ENCODE measurements at regions not wholly inside any gene's neighbourhood (a gene's known extent, or its start where the extent isn't known, plus 50 kb on each side); places are given as distances from the start of the nearest gene placed in this dataset.

GRCh38 chr11:114847306-114847975 is 169.1 kb downstream of the NXPE2 start:
- Histone ChIP-seq H3K4me3 (ENCODE audit: control insufficient read depth in 2 of 3, extremely low read depth in 1 of 3, insufficient read depth in 2 of 3, low read depth in 1 of 3, low read length in 3 of 3) (no peak overlapping the region), H3K9me1 (ENCODE audit: control insufficient read depth, extremely low read depth, insufficient read depth, low read length) (no peaks in the 10 kb centered on the region), H3K79me2 (ENCODE audit: control insufficient read depth, insufficient read depth, low read length) (no peaks in the 10 kb centered on the region), H3K9ac (ENCODE audit: control insufficient read depth, extremely low read depth, insufficient read depth, low read length) (no peak overlapping the region), H3K9me3 (ENCODE audit: control insufficient read depth, low read depth, low read length) (no peaks in the 10 kb centered on the region), H3K27me3 (ENCODE audit: control insufficient read depth, extremely low read depth, insufficient read depth, low read length) (no peaks in the 10 kb centered on the region), H3K4me1 (ENCODE audit: control insufficient read depth, extremely low read depth, insufficient read depth, low read length) (no peaks in the 10 kb centered on the region), H3K27ac (ENCODE audit: control insufficient read depth, insufficient read depth, low read length) (no peak overlapping the region), H3K4me2 (ENCODE audit: control insufficient read depth, extremely low read depth, insufficient read depth, low read depth, low read length) (no peak overlapping the region), H2AFZ (ENCODE audit: control insufficient read depth, low read length) (no peak overlapping the region), H3K36me3 (ENCODE audit: control insufficient read depth in 2 of 2, extremely low read depth in 1 of 2, insufficient read depth in 2 of 2, low read length in 2 of 2) (no peaks in the 10 kb centered on the region), H4K20me1 (ENCODE audit: control insufficient read depth, extremely low read depth, insufficient read depth, low read length) (no peaks in the 10 kb centered on the region)
- no peak for FAIRE-seq
- no peak for DNase-seq (ENCODE audit: low read depth, low spot score)
- TF ChIP-seq EZH2 (IDR thresholded peaks at IDR 0.05; ENCODE audit: low read length) = no peak
- no peak for TF ChIP-seq CTCF (optimal IDR thresholded peaks at IDR 0.05 in 1 of 3, IDR thresholded peaks at IDR 0.05 in 1 of 3, conservative IDR thresholded peaks at IDR 0.05 in 1 of 3; ENCODE audit: extremely low read depth in 1 of 3, insufficient read depth in 2 of 3, low read length in 3 of 3)
- dilution Hi-C loops (cut with MboI; ENCODE audit: extremely low pct_ligation_motif_present, low sequenced_read_pairs) = no loop called here

GRCh38 chr11:114848027-114848426 is 169.7 kb downstream of the NXPE2 start:
- H3K27me3 ChIP-seq (ENCODE audit: control insufficient read depth, extremely low read depth, insufficient read depth, low read length) = no peaks in the 10 kb centered on the region
- no peaks in the 10 kb centered on the region for H3K36me3 ChIP-seq (ENCODE audit: control insufficient read depth in 2 of 2, extremely low read depth in 1 of 2, insufficient read depth in 2 of 2, low read length in 2 of 2)
- no peaks in the 10 kb centered on the region for H3K9me1 ChIP-seq (ENCODE audit: control insufficient read depth, extremely low read depth, insufficient read depth, low read length)
- no peak for FAIRE-seq
- no peaks in the 10 kb centered on the region for H3K9me3 ChIP-seq (ENCODE audit: control insufficient read depth, low read depth, low read length)
- TF ChIP-seq EZH2 (IDR thresholded peaks at IDR 0.05; ENCODE audit: low read length) (no peak), CTCF (optimal IDR thresholded peaks at IDR 0.05 in 1 of 3, IDR thresholded peaks at IDR 0.05 in 1 of 3, conservative IDR thresholded peaks at IDR 0.05 in 1 of 3; ENCODE audit: extremely low read depth in 1 of 3, insufficient read depth in 2 of 3, low read length in 3 of 3) (no peak)
- H3K4me3 ChIP-seq (ENCODE audit: control insufficient read depth in 2 of 3, extremely low read depth in 1 of 3, insufficient read depth in 2 of 3, low read depth in 1 of 3, low read length in 3 of 3) = no peak overlapping the region
- H2AFZ ChIP-seq (ENCODE audit: control insufficient read depth, low read length) = no peak overlapping the region
- H4K20me1 ChIP-seq (ENCODE audit: control insufficient read depth, extremely low read depth, insufficient read depth, low read length) = no peaks in the 10 kb centered on the region
- no peak overlapping the region for H3K9ac ChIP-seq (ENCODE audit: control insufficient read depth, extremely low read depth, insufficient read depth, low read length)
- no peak overlapping the region for H3K4me2 ChIP-seq (ENCODE audit: control insufficient read depth, extremely low read depth, insufficient read depth, low read depth, low read length)
- no peaks in the 10 kb centered on the region for H3K79me2 ChIP-seq (ENCODE audit: control insufficient read depth, insufficient read depth, low read length)
- DNase-seq (ENCODE audit: low read depth, low spot score) = no peak
- no peaks in the 10 kb centered on the region for H3K4me1 ChIP-seq (ENCODE audit: control insufficient read depth, extremely low read depth, insufficient read depth, low read length)
- dilution Hi-C loops (cut with MboI; ENCODE audit: extremely low pct_ligation_motif_present, low sequenced_read_pairs) = no loop called here
- no peak overlapping the region for H3K27ac ChIP-seq (ENCODE audit: control insufficient read depth, insufficient read depth, low read length)

Data from keratinocyte (primary cell).